SU-DHL-6 (cell line): ENCODE measurements at regions not wholly inside any gene's neighbourhood (a gene's known extent, or its start where the extent isn't known, plus 50 kb on each side); places are given as distances from the start of the nearest gene placed in this dataset.

Experiments
- H2AFZ ChIP-seq: fragments of 200-600 bp; sonication (generic); 2 replicates; pipeline ENCODE4 v1.6.1; 2014; ENCODE audit warnings: low read depth, mild to moderate bottlenecking, moderate library complexity, mixed read lengths, antibody characterized with exemption, low read length; ENCODE audit not compliant: severe bottlenecking
- H3F3A ChIP-seq: fragments of 200-600 bp; shearing (Covaris generic); 2 replicates; pipeline ENCODE4 v1.6.0; 2016; ENCODE audit warnings: antibody characterized with exemption, mild to moderate bottlenecking; ENCODE audit not compliant: insufficient read depth
- H3K27ac ChIP-seq: fragments of 200-600 bp; sonication (generic); 2 replicates; pipeline ENCODE4 v1.5.1; 2016; ENCODE audit warnings: low read depth, mild to moderate bottlenecking, low read length, moderate library complexity, mixed read lengths
- H3K27me3 ChIP-seq: fragments of 200-600 bp; sonication (generic), shearing (Covaris generic); 2 replicates; pipeline ENCODE4 v1.6.0; 2014; ENCODE audit warnings: mild to moderate bottlenecking, low read length
- H3K36me3 ChIP-seq: fragments of 200-600 bp; sonication (generic); 2 replicates; pipeline ENCODE4 v1.6.1; 2014; ENCODE audit warnings: mild to moderate bottlenecking, low read length, mixed read lengths
- H3K4me2 ChIP-seq: fragments of 300-600, 200-600 bp; shearing (Covaris generic), sonication (generic); 2 replicates; pipeline ENCODE4 v1.6.0; 2014; ENCODE audit warnings: low read length, low read depth, mild to moderate bottlenecking; ENCODE audit not compliant: poor library complexity, severe bottlenecking
- H3K4me3 ChIP-seq: fragments of 200-600 bp; sonication (generic); 2 replicates; pipeline ENCODE4 v1.5.1; 2014; ENCODE audit warnings: antibody characterized with exemption, low read length, mild to moderate bottlenecking, mixed read lengths; ENCODE audit not compliant: insufficient read depth, poor library complexity, severe bottlenecking
- H3K79me2 ChIP-seq: fragments of 200-600 bp; sonication (generic); 2 replicates; pipeline ENCODE4 v1.6.1; 2014; ENCODE audit warnings: mild to moderate bottlenecking, low read length, moderate library complexity; ENCODE audit not compliant: insufficient read depth
- H3K9ac ChIP-seq: fragments of 200-600 bp; sonication (generic); 2 replicates; pipeline ENCODE4 v1.7.0; 2014; ENCODE audit warnings: mild to moderate bottlenecking, low read length
- H3K9me2 ChIP-seq: fragments of 200-600 bp; sonication (generic); replicated peaks from 2 replicates; pipeline ENCODE4 v1.6.1; 2014; ENCODE audit warnings: low read length; ENCODE audit not compliant: insufficient read depth
- H3K9me3 ChIP-seq: fragments of 200-600 bp; sonication (generic); 2 replicates; pipeline ENCODE4 v1.6.1; 2014; ENCODE audit warnings: low read length, mixed read lengths; ENCODE audit not compliant: insufficient read depth
- H4K20me1 ChIP-seq: fragments of 200-600 bp; sonication (generic); 2 replicates; pipeline ENCODE4 v1.6.1; 2014; ENCODE audit warnings: low read depth, mild to moderate bottlenecking, antibody characterized with exemption, low read length, moderate library complexity, mixed read lengths
- CTCF ChIP-seq: fragments of 200-600 bp; sonication (generic); IDR thresholded peaks from one replicate; pipeline ENCODE4 v1.5.1; 2017; ENCODE audit warnings: antibody characterized with exemption, mild to moderate bottlenecking, low read length, moderate library complexity; ENCODE audit not compliant: insufficient read depth, poor library complexity, severe bottlenecking
- EZH2phosphoT487 ChIP-seq: fragments of 200-600 bp; sonication (generic), shearing (Covaris generic); conservative IDR thresholded peaks from 2 replicates; pipeline ENCODE4 v1.6.1; 2018; ENCODE audit warnings: mild to moderate bottlenecking, antibody characterized with exemption, low read length, moderate library complexity, mixed read lengths

DNA sequence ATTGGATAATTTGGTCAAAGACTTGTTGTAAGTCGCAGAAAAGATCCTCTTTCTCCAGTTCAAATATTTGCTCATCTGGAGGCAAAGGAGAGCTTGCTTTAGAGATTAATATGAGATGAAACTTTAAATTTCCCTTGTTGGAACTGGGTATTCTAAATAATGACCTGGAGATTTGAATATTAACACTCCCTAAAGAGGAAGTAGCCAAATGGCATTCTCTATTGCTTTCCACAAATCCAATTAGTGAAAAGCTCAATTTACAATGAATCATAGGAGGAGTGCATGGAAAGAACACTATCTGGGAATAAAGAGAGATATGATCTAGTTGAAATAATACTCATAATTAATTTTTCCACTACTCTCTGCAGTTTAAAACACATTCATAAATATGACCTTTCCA is 641.6 kb upstream of the TENM4 start:
- no peaks in the 10 kb centered on the region for H3F3A ChIP-seq
- H3K27me3 ChIP-seq: no peaks in the 10 kb centered on the region
- H3K27ac ChIP-seq: no peak overlapping the region
- no peaks in the 10 kb centered on the region for H3K9me2 ChIP-seq
- H2AFZ ChIP-seq: no peak overlapping the region
- TF ChIP-seq EZH2phosphoT487 (no peak), CTCF (no peak)
- no peaks in the 10 kb centered on the region for H4K20me1 ChIP-seq
- H3K4me3 ChIP-seq: no peak overlapping the region
- no peak overlapping the region for H3K4me2 ChIP-seq
- H3K79me2 ChIP-seq: no peaks in the 10 kb centered on the region
- no peaks in the 10 kb centered on the region for H3K36me3 ChIP-seq
- no peaks in the 10 kb centered on the region for H3K9me3 ChIP-seq
- no peak overlapping the region for H3K9ac ChIP-seq

- no peaks in the 10 kb centered on the region for H3F3A ChIP-seq
- H3K27ac ChIP-seq: no peak overlapping the region
- H3K9ac ChIP-seq: no peak overlapping the region
- H2AFZ ChIP-seq: no peak overlapping the region
- H3K9me2 ChIP-seq: no peaks in the 10 kb centered on the region
- TF ChIP-seq CTCF (no peak), EZH2phosphoT487 (no peak)
- H3K36me3 ChIP-seq: no peaks in the 10 kb centered on the region
- H3K79me2 ChIP-seq: no peaks in the 10 kb centered on the region
- H3K4me2 ChIP-seq: no peak overlapping the region
- H3K4me3 ChIP-seq: no peak overlapping the region
- H3K27me3 ChIP-seq: no peaks in the 10 kb centered on the region
- no peaks in the 10 kb centered on the region for H3K9me3 ChIP-seq
- no peaks in the 10 kb centered on the region for H4K20me1 ChIP-seq
These were observed 636.3 kb upstream of the TENM4 start for GRCh38 chr11:80077113-80077512.

- H3K36me3 ChIP-seq: no peaks in the 10 kb centered on the region
- no peaks in the 10 kb centered on the region for H3K27me3 ChIP-seq
- no peak overlapping the region for H3K9ac ChIP-seq
- TF ChIP-seq CTCF (no peak), EZH2phosphoT487 (no peak)
- no peaks in the 10 kb centered on the region for H3K79me2 ChIP-seq
- no peaks in the 10 kb centered on the region for H3F3A ChIP-seq
- no peak overlapping the region for H3K4me2 ChIP-seq
- H4K20me1 ChIP-seq: no peaks in the 10 kb centered on the region
- H3K27ac ChIP-seq: no peak overlapping the region
- no peak overlapping the region for H2AFZ ChIP-seq
- H3K9me3 ChIP-seq: no peaks in the 10 kb centered on the region
- no peaks in the 10 kb centered on the region for H3K9me2 ChIP-seq
- no peak overlapping the region for H3K4me3 ChIP-seq
These were observed 634.0 kb upstream of the TENM4 start for GRCh38 chr11:80074837-80075236.

GRCh38 chr11:80066291-80066690 is 625.5 kb upstream of the TENM4 start:
- no peaks in the 10 kb centered on the region for H3K79me2 ChIP-seq
- H3K4me2 ChIP-seq: no peak overlapping the region
- no peak overlapping the region for H2AFZ ChIP-seq
- no peaks in the 10 kb centered on the region for H4K20me1 ChIP-seq
- no peak overlapping the region for H3K27ac ChIP-seq
- no peaks in the 10 kb centered on the region for H3K9me3 ChIP-seq
- no peaks in the 10 kb centered on the region for H3F3A ChIP-seq
- no peaks in the 10 kb centered on the region for H3K36me3 ChIP-seq
- H3K27me3 ChIP-seq: no peaks in the 10 kb centered on the region
- no peak for TF ChIP-seq EZH2phosphoT487
- no peak for TF ChIP-seq CTCF
- no peaks in the 10 kb centered on the region for H3K9me2 ChIP-seq
- no peak overlapping the region for H3K4me3 ChIP-seq
- no peak overlapping the region for H3K9ac ChIP-seq
